GM18951 (cell line): ENCODE measurements at regions not wholly inside any gene's neighbourhood (a gene's known extent, or its start where the extent isn't known, plus 50 kb on each side); places are given as distances from the start of the nearest gene placed in this dataset.
"Not testable (repeated sequence)": the region's sequence is repeated elsewhere in the genome, so short reads cannot be mapped to it uniquely, and the experiment has no call there.

Source experiments
- POLR2A ChIP-seq: IDR thresholded peaks from 4 replicates; pipeline ENCODE4 v1.6.1; 2011; ENCODE audit warnings: mild to moderate bottlenecking; ENCODE audit not compliant: insufficient read length, insufficient read depth; ENCODE audit errors: extremely low read depth
- in situ Hi-C: fragments of 300-500 bp; cut with MboI; formaldehyde crosslinking; loops from one replicate; pipeline ENCODE4 v1.12.0; 2022; ENCODE audit warnings: low sequenced_read_pairs, mixed read lengths, inconsistent platforms; ENCODE audit not compliant: unreplicated experiment

- in situ Hi-C loops: no loop called here
- TF ChIP-seq POLR2A: no peak
These were observed 93.5 kb upstream of the MRI1 start for GRCh38 chr19:13670846-13671245.

- no peak for TF ChIP-seq POLR2A
- in situ Hi-C loops: no loop called here
These were observed 94.5 kb upstream of the MRI1 start for GRCh38 chr19:13669780-13670355.

GRCh38 chr19:13668964-13669363 lies 95.4 kb upstream of the MRI1 start:
- TF ChIP-seq POLR2A: no peak
- in situ Hi-C loops: no loop called here

DNA sequence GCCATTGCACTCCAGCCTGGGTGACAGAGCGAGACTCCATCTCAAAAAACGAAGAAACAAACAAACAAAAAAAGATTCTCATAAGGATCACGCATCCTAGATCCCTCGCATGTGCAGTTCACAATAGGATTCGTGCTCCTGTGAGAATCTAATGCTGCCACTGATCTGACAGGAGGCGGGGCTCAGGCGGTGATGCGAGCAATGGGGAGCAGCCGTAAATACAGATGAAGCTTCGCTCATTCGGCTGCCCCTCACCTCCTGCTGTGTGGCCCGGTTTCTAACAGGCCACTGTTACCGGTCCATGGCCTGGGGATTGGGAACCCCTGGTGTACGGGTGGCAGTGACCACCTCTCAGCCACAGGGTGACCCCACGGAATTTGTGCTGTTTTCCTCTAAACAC lies 98.2 kb upstream of the MRI1 start:
- no peak for TF ChIP-seq POLR2A
- in situ Hi-C loops: no loop called here

DNA sequence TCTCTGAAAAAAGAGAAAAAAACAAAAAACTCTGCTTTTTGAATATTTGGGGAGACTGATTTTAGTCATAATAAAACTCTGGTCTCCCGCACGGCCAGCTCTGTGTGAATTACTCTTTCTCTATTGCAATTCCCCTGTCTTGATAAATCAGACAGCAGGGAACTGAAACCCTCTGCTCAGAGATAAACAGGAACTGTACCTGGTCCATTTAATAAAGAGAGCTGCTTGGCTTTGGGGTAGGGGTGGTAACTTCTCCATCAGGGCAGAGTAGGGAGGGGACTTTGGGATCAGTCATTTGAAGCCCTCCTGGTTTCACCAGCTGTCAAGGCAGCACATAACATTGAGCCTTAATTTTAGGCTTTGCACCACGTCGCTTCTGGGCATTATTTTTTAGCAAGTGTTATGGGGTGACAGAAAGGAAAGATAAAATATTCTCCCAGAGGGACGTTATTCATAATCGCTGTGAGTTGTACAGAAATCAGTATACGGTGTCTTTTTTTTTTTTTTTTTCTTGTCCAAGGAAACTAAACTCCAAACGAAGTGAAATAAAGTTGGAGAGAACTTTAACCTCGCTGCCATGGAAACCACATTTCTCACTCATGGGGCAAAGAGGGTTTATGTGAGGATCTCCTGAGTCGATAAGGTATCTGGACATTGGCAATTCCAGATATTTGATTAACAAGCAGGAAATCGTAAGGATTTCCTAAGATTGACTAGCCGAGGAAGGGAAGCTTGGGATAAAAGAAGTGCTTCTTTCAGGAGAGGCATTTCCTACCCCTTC lies 99.0 kb upstream of the MRI1 start:
- in situ Hi-C loops: no loop called here

DNA sequence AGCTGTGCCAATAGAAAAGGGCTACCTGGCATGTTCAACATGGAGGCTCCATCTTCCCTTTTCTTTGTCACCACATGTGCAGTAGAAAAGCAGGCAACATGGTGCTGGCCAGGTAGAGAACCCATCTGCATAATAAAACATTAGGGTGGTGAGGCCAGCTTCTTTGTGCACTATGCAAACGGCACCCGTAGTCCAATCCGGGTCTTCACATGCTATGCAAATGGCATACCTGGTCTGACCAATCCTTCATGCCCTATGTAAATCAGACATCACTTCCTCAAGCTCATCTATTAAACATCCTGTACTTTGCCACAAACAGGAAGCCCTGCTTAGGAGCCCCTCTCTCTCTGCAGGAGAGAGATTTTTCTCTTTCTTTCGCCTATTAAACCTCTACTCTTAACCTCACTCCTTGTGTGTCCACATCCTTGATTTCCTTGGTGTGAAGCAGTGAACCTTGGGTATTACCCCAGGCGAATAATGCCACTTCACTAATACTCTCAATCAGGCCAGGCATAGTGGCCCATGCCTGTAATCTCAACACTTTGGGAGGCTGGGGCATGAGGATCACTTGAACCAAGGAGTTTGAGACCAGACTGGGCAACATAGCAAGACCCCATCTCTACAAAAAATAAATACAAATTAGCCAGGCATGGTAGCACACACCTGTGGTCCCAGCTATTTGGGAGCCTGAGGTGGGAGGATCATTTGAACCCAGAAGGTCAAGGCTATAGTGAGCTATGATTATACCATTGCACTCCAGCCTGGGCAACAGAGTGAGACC lies 111.3 kb upstream of the MRI1 start:
- no peak for TF ChIP-seq POLR2A
- in situ Hi-C loops: no loop called here

More for the DNA sequence above, 99.0 kb upstream of the MRI1 start:
- TF ChIP-seq POLR2A: no peak

DNA sequence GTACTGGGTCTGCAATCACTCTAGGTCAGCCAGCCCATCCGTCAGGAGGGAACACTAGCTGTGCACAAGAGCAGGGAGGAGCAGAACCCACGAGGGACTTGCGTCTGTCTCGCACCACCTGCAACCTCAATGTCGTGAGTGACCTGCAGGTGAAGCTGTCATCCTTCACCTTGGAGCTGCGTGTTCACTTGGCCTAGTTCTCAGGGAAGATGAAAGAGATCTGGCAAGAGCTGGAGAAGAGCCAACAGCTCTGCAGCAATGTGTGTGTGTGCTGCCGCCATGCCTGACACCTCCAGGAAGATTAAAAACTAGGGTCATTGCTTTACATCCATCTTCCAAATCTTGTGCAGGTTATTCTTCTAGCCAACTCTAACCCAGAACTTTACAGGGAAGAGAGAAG lies 117.6 kb upstream of the MRI1 start:
- in situ Hi-C loops: no loop called here
- TF ChIP-seq POLR2A: no peak

DNA sequence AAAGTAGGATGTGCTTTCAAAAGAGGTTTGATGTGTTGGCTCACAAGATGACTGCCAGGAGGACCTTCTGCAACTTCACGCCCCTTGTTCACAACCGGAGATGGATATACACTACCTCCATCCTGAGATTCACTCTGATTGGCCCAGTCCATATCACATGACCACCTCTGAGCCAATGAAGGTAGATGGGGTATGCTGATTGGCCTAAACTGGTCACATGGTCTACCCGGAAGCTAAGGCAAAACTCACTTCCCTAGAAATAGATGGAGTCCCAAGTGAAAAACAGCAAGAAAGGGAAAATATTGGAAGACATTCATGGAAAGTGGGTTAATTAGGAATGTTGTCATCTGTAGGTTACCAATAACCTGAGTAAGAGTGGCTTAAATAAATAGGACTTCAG lies 119.7 kb upstream of the MRI1 start:
- no peak for TF ChIP-seq POLR2A

GRCh38 chr19:13640611-13641010 lies 123.7 kb upstream of the MRI1 start:
- TF ChIP-seq POLR2A: no peak
- in situ Hi-C loops: no loop called here

More for the DNA sequence above, 119.7 kb upstream of the MRI1 start:
- in situ Hi-C loops: no loop called here

DNA sequence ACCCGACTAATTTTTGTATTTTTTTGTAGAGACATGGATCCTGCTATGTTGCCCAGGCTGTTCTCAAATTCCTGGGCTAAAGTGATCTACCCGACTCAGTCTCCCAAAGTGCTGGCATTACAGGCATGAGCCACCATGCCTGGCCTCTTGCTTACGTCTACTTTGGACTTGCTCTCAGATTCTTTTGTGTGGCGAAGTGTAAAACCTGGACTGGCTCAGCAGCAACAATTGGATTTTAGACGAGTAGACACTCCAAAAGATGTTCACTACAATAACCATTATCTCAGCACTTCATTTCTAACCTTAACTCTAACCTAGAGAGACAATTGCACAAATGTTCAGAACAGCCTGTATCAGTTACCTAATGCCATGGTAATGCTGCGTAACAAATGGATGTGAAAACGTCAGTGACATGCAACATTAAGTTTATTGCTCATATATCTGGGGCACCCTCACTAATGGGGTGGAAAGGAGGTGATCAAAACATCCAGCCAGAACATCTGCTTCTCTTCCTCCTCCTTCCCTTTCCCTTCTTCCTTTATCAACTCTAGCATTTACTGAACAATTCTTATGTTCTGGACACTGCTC lies 124.9 kb upstream of the MRI1 start:
- TF ChIP-seq POLR2A: no peak
- in situ Hi-C loops: no loop called here

- TF ChIP-seq POLR2A: no peak
- in situ Hi-C loops: no loop called here
These were observed 126.7 kb upstream of the MRI1 start for GRCh38 chr19:13637664-13638063.

DNA sequence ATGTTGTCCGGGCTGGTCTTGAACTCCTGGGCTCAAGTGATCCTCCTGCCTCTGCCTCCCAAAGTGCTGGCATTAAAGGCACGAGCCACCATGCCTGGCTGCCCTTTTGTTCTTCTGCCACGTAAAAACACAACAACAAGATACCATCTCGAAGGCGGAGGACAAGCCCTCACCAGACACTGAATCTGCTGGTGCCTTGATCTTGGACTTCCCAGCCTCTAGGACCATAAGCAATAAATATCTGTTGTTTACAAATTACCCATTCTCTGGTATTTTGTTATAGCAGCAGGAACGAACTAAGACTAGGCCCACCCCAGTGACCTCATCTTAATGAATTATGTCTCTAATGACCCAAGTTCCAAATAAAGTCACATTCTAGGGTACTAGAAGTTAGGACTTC lies 128.4 kb upstream of the CACNA1A start:
- in situ Hi-C loops: no loop called here
- no peak for TF ChIP-seq POLR2A

GRCh38 chr19:13633522-13633922 lies 127.2 kb upstream of the CACNA1A start:
- no peak for TF ChIP-seq POLR2A
- in situ Hi-C loops: no loop called here

DNA sequence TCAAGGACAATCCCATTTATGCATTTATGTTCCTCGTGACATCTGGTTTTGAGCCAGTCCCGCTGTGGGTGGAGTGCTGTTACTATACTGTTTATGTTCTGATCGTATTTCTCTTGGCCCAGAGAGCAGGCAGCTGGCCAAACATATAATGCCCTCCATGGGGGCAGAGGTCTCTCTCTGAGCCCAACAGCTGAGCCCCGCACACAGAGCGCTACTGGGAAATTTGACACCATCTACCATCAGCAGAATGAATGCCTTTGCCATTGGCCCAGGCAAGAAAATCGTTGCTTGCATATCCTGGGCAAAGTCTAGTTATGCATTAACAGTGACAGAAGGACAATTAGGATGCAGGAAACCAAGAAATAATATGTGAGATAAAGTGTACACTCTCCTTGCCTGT lies 126.8 kb upstream of the CACNA1A start:
- in situ Hi-C loops: no loop called here
- no peak for TF ChIP-seq POLR2A

GRCh38 chr19:13632164-13632563 lies 125.9 kb upstream of the CACNA1A start:
- in situ Hi-C loops: not testable (repeated sequence)
